Pulmonary artery endothelial cell (primary cell): ENCODE measurements at regions not wholly inside any gene's neighbourhood (a gene's known extent, or its start where the extent isn't known, plus 50 kb on each side); places are given as distances from the start of the nearest gene placed in this dataset.
A peak's percentile ranks its signal among the peaks of the same experiment; 100 is the strongest.

ENCODE experiments used
- DNase-seq: peaks from one replicate; pipeline ENCODE4 v3.0.0-alpha.2; 2011; ENCODE audit warnings: low read depth, low spot score

GRCh38 chr4:19791422-19792123, 460.1 kb upstream of the SLIT2 start:
- peak; percentile 66 for DNase-seq

- DNase-seq: no peak
Observed at GRCh38 chr4:19786616-19787015, 465.1 kb upstream of the SLIT2 start.

GRCh38 chr4:19783667-19784223, 468.0 kb upstream of the SLIT2 start:
- no peak for DNase-seq

GRCh38 chr4:19780871-19781270, 470.8 kb upstream of the SLIT2 start:
- no peak for DNase-seq

- no peak for DNase-seq
Observed at GRCh38 chr4:19776929-19777328, 474.8 kb upstream of the SLIT2 start.

- peak; percentile 83 for DNase-seq
Observed at GRCh38 chr4:19776021-19776459, 475.7 kb upstream of the SLIT2 start.

- no peak for DNase-seq
Observed at GRCh38 chr4:19774690-19775256, 476.9 kb upstream of the SLIT2 start.

- DNase-seq: no peak
Observed at GRCh38 chr4:19772581-19772980, 479.1 kb upstream of the SLIT2 start.

- no peak for DNase-seq
Observed at GRCh38 chr4:19756661-19757060, 495.0 kb upstream of the SLIT2 start.

GRCh38 chr4:19752599-19752998, 499.1 kb upstream of the SLIT2 start:
- DNase-seq: no peak

- DNase-seq: no peak
Observed at GRCh38 chr4:19748519-19749479, 502.9 kb upstream of the SLIT2 start.

- no peak for DNase-seq
Observed at GRCh38 chr4:19746377-19746776, 505.3 kb upstream of the SLIT2 start.

- no peak for DNase-seq
Observed at GRCh38 chr4:19743115-19743638, 508.5 kb upstream of the SLIT2 start.

- peak; percentile 75 for DNase-seq
Observed at GRCh38 chr4:19739101-19739651, 512.5 kb upstream of the SLIT2 start.

- no peak for DNase-seq
Observed at GRCh38 chr4:19736968-19737756, 514.5 kb upstream of the SLIT2 start.

GRCh38 chr4:19735012-19735411, 516.7 kb upstream of the SLIT2 start:
- DNase-seq: no peak

GRCh38 chr4:19729886-19730651, 521.6 kb upstream of the SLIT2 start:
- peak; percentile 36 for DNase-seq

GRCh38 chr4:19728773-19729172, 522.9 kb upstream of the SLIT2 start:
- no peak for DNase-seq

- DNase-seq: no peak
Observed at GRCh38 chr4:19727141-19727540, 524.6 kb upstream of the SLIT2 start.

GRCh38 chr4:19725130-19725529, 526.6 kb upstream of the SLIT2 start:
- no peak for DNase-seq
